Stimulated activated naive CD8-positive, alpha-beta T cell treated with anti-CD3 and anti-CD28 coated beads, Interleukin-15, amount 100 ng/mL, for 72 hours (primary cell): ENCODE measurements at regions not wholly inside any gene's neighbourhood (a gene's known extent, or its start where the extent isn't known, plus 50 kb on each side); places are given as distances from the start of the nearest gene placed in this dataset.

Experiments used
- ATAC-seq: fragments of 150-1000 bp; cut with Tn5 transposase; 2 replicates; pipeline ENCODE4 v1.10.0; 2021; ENCODE audit warnings: mild to moderate bottlenecking, moderate library complexity
- DNase-seq, 2 donors: peaks; one replicate each; pipeline ENCODE4 v3.0.0; 2021 to 2022
- H3K27ac Mint-ChIP-seq, 2 donors: one replicate each; pipeline ENCODE4 v1.8.0; 2022; ENCODE audit warnings: mild to moderate bottlenecking in 2 of 2, mixed read lengths in 2 of 2, moderate library complexity in 2 of 2
- H3K27me3 Mint-ChIP-seq: one replicate; pipeline ENCODE4 v1.8.0; 2022; ENCODE audit warnings: mixed read lengths
- H3K4me1 Mint-ChIP-seq: one replicate; pipeline ENCODE4 v1.8.0; 2022; ENCODE audit warnings: mild to moderate bottlenecking, mixed read lengths
- H3K4me3 Mint-ChIP-seq, 2 donors: one replicate each; pipeline ENCODE4 v1.8.0; 2022; ENCODE audit warnings: mild to moderate bottlenecking in 2 of 2, mixed read lengths in 2 of 2, moderate library complexity in 1 of 2
- H3K9me3 Mint-ChIP-seq, 2 donors: one replicate each; pipeline ENCODE4 v1.8.0; 2022; ENCODE audit warnings: mixed read lengths in 2 of 2

GRCh38 chr2:16127958-16128357 is 187.6 kb downstream of the MYCN start:
- ATAC-seq (no peak), DNase-seq (no peak)
- Mint-ChIP-seq H3K4me1 (no peaks in the 10 kb centered on the region), H3K27me3 (peaks cover 7% of the 10 kb centered on the region), H3K9me3 (no peaks in the 10 kb centered on the region), H3K27ac (no peak overlapping the region), H3K4me3 (no peak overlapping the region)

GRCh38 chr2:16127276-16127940 is 187.1 kb downstream of the MYCN start:
- Mint-ChIP-seq H3K4me3 (no peak overlapping the region), H3K27me3 (peaks cover 7% of the 10 kb centered on the region), H3K4me1 (no peaks in the 10 kb centered on the region), H3K27ac (no peak overlapping the region), H3K9me3 (no peaks in the 10 kb centered on the region)
- DNase-seq (no peak), ATAC-seq (no peak)

- Mint-ChIP-seq H3K4me3 (no peak overlapping the region), H3K4me1 (no peaks in the 10 kb centered on the region)
These were observed 186.3 kb downstream of the MYCN start for GRCh38 chr2:16126517-16127275.

GRCh38 chr2:16125614-16126516 is 185.5 kb downstream of the MYCN start:
- H3K9me3 Mint-ChIP-seq = no peaks in the 10 kb centered on the region
- DNase-seq (no peak), ATAC-seq (no peak)
- no peak overlapping the region for H3K27ac Mint-ChIP-seq
- no peak overlapping the region for H3K4me3 Mint-ChIP-seq
- H3K4me1 Mint-ChIP-seq = no peaks in the 10 kb centered on the region
- peaks cover 7% of the 10 kb centered on the region for H3K27me3 Mint-ChIP-seq

More at GRCh38 chr2:16126517-16127275, 186.3 kb downstream of the MYCN start:
- Mint-ChIP-seq H3K27ac (no peak overlapping the region), H3K9me3 (no peaks in the 10 kb centered on the region), H3K27me3 (peaks cover 7% of the 10 kb centered on the region)
- DNase-seq (no peak), ATAC-seq (no peak)

GRCh38 chr2:16124881-16125613 is 184.7 kb downstream of the MYCN start:
- DNase-seq (no peak), ATAC-seq (no peak)
- no peaks in the 10 kb centered on the region for H3K9me3 Mint-ChIP-seq
- peaks cover 7% of the 10 kb centered on the region for H3K27me3 Mint-ChIP-seq
- H3K27ac Mint-ChIP-seq = no peak overlapping the region
- H3K4me3 Mint-ChIP-seq = no peak overlapping the region
- no peaks in the 10 kb centered on the region for H3K4me1 Mint-ChIP-seq

- peak overlapping the region in 1 of 2 donors; percentile 20 for H3K27ac Mint-ChIP-seq
- H3K27me3 Mint-ChIP-seq = peaks cover 7% of the 10 kb centered on the region
- ATAC-seq = no peak
- no peaks in the 10 kb centered on the region for H3K9me3 Mint-ChIP-seq
- H3K4me3 Mint-ChIP-seq = no peak overlapping the region
- DNase-seq = no peak
- H3K4me1 Mint-ChIP-seq = no peaks in the 10 kb centered on the region
These were observed 183.8 kb downstream of the MYCN start for GRCh38 chr2:16123856-16124780.

GRCh38 chr2:16123421-16123820 is 183.1 kb downstream of the MYCN start:
- no peak overlapping the region for H3K27ac Mint-ChIP-seq
- H3K4me3 Mint-ChIP-seq = no peak overlapping the region
- no peaks in the 10 kb centered on the region for H3K9me3 Mint-ChIP-seq
- no peaks in the 10 kb centered on the region for H3K4me1 Mint-ChIP-seq
- no peak for DNase-seq
- peaks cover 7% of the 10 kb centered on the region for H3K27me3 Mint-ChIP-seq
- ATAC-seq = no peak

GRCh38 chr2:16122556-16122955 is 182.2 kb downstream of the MYCN start:
- no peaks in the 10 kb centered on the region for H3K9me3 Mint-ChIP-seq
- H3K4me3 Mint-ChIP-seq = no peak overlapping the region
- peaks cover 7% of the 10 kb centered on the region for H3K27me3 Mint-ChIP-seq
- no peaks in the 10 kb centered on the region for H3K4me1 Mint-ChIP-seq
- DNase-seq = no peak
- H3K27ac Mint-ChIP-seq = no peak overlapping the region
- no peak for ATAC-seq

- Mint-ChIP-seq H3K4me3 (no peak overlapping the region), H3K27me3 (peaks cover 7% of the 10 kb centered on the region), H3K27ac (no peak overlapping the region), H3K9me3 (no peaks in the 10 kb centered on the region), H3K4me1 (no peaks in the 10 kb centered on the region)
- ATAC-seq (no peak), DNase-seq (no peak)
These were observed 181.6 kb downstream of the MYCN start for GRCh38 chr2:16121986-16122390.

- H3K27me3 Mint-ChIP-seq = peaks cover 2% of the 10 kb centered on the region
- no peak overlapping the region for H3K4me3 Mint-ChIP-seq
- DNase-seq (no peak), ATAC-seq (no peak)
- no peaks in the 10 kb centered on the region for H3K4me1 Mint-ChIP-seq
- H3K9me3 Mint-ChIP-seq = no peaks in the 10 kb centered on the region
- H3K27ac Mint-ChIP-seq = no peak overlapping the region
These were observed 181.1 kb downstream of the MYCN start for GRCh38 chr2:16121231-16121985.

GRCh38 chr2:16120591-16121180 is 180.3 kb downstream of the MYCN start:
- H3K4me3 Mint-ChIP-seq = no peak overlapping the region
- H3K4me1 Mint-ChIP-seq = no peaks in the 10 kb centered on the region
- H3K27ac Mint-ChIP-seq = no peak overlapping the region
- DNase-seq (no peak), ATAC-seq (no peak)
- H3K27me3 Mint-ChIP-seq = no peaks in the 10 kb centered on the region
- no peaks in the 10 kb centered on the region for H3K9me3 Mint-ChIP-seq

GRCh38 chr2:16119741-16120140 is 179.4 kb downstream of the MYCN start:
- ATAC-seq (no peak), DNase-seq (no peak)
- H3K4me3 Mint-ChIP-seq = no peak overlapping the region
- H3K9me3 Mint-ChIP-seq = no peaks in the 10 kb centered on the region
- H3K27me3 Mint-ChIP-seq = no peaks in the 10 kb centered on the region
- H3K4me1 Mint-ChIP-seq = no peaks in the 10 kb centered on the region
- no peak overlapping the region for H3K27ac Mint-ChIP-seq

- H3K27ac Mint-ChIP-seq = no peak overlapping the region
- H3K4me1 Mint-ChIP-seq = no peaks in the 10 kb centered on the region
- ATAC-seq = no peak
These were observed 178.6 kb downstream of the MYCN start for GRCh38 chr2:16118611-16119590.

More at GRCh38 chr2:16118611-16119590, 178.6 kb downstream of the MYCN start:
- H3K9me3 Mint-ChIP-seq = no peaks in the 10 kb centered on the region
- H3K4me3 Mint-ChIP-seq = no peak overlapping the region
- DNase-seq = no peak
- no peaks in the 10 kb centered on the region for H3K27me3 Mint-ChIP-seq
